ENCODE measurements at regions not wholly inside any gene's neighbourhood (a gene's known extent, or its start where the extent isn't known, plus 50 kb on each side); places are given as distances from the start of the nearest gene placed in this dataset.
A peak's percentile ranks its signal among the peaks of the same experiment; 100 is the strongest.

DNA sequence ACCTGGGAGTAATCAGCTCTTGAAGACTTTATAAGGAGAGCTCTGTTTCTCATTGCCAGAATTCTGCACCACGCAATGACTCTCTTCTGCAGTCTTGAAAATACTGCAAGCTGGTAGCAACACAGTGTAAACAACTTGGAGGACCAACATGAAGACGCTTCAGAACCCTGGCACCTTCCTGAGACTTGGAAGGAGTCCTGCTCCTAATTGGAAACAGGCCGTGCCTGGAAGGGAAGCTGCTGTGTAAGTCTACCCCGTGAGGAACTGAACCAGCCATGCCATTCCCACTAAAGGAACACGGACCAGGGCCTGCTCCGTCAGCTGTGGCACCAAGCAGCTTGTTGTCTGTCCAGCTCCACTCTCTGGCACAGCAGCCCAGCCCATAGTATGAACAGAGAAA is 171.1 kb downstream of the PAX3 start:
- Histone ChIP-seq H3K27me3 (replicated peaks; ENCODE audit: insufficient read depth, low read depth, low read length, poor library complexity) (no peaks in the 10 kb centered on the region), H3K27ac (ENCODE audit: low read depth, low read length, poor library complexity, severe bottlenecking) (no peak overlapping the region), H3K9me3 (ENCODE audit: low read depth, low read length, poor library complexity, severe bottlenecking) (no peaks in the 10 kb centered on the region), H3K4me3 (ENCODE audit: low read depth, low read length, poor library complexity, severe bottlenecking) (no peak overlapping the region), H3K36me3 (ENCODE audit: insufficient read depth, low read length, poor library complexity, severe bottlenecking) (no peaks in the 10 kb centered on the region), H3K4me1 (ENCODE audit: insufficient read depth, low read length, poor library complexity, severe bottlenecking) (peaks cover 18% of the 10 kb centered on the region)
- CTCF ChIA-PET, result no interaction called here
- DNase-seq (ENCODE audit: low spot score), result no peak
- POLR2A ChIA-PET (ENCODE audit: low non-redundant PET), result interaction anchor here (0.5 kb wide), 1 partner anchor 417 kb away, joined by 8 read pairs; no protein-coding TSS in a partner anchor
- TF ChIP-seq EZH2 (IDR thresholded peaks at IDR 0.05; ENCODE audit: borderline replicate concordance, low read depth, low read length, poor library complexity, severe bottlenecking), result no peak
- TF ChIP-seq, protein P1, sequence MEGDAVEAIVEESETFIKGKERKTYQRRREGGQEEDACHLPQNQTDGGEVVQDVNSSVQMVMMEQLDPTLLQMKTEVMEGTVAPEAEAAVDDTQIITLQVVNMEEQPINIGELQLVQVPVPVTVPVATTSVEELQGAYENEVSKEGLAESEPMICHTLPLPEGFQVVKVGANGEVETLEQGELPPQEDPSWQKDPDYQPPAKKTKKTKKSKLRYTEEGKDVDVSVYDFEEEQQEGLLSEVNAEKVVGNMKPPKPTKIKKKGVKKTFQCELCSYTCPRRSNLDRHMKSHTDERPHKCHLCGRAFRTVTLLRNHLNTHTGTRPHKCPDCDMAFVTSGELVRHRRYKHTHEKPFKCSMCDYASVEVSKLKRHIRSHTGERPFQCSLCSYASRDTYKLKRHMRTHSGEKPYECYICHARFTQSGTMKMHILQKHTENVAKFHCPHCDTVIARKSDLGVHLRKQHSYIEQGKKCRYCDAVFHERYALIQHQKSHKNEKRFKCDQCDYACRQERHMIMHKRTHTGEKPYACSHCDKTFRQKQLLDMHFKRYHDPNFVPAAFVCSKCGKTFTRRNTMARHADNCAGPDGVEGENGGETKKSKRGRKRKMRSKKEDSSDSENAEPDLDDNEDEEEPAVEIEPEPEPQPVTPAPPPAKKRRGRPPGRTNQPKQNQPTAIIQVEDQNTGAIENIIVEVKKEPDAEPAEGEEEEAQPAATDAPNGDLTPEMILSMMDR (conservative IDR thresholded peaks at IDR 0.05; ENCODE audit: low read depth, low read length), result no peak
- BruUV-seq (replicated peaks), result no TSS peak
- intact Hi-C loops (cut with micrococcal nuclease; ENCODE audit: unreplicated experiment), result loop anchor here (10.0 kb wide), 1 partner anchor 77 kb away; no protein-coding TSS in a partner anchor

DNA sequence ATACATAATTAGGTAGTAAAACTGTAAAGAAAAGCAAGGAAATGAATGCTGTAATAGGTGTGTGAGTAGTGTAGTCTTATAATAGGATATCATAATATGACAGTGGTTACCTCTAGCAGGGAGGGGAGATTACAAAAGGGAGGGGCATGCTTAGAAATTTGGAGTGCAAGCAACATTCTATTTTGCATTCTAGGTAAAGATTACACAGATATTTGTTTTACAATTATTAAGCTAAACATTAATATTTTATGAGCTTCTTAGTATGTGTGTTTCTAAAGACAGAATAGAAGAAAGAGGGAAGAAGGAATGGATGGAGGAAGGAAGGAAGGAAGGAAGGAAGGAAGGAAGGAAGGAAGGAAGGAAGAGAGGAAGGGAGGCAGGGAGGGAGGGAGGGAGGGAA is 177.9 kb downstream of the PAX3 start:
- H3K27me3 ChIP-seq (replicated peaks; ENCODE audit: insufficient read depth, low read depth, low read length, poor library complexity), result no peaks in the 10 kb centered on the region
- H3K4me1 ChIP-seq (ENCODE audit: insufficient read depth, low read length, poor library complexity, severe bottlenecking), result peaks cover 46% of the 10 kb centered on the region
- peak; percentile 82 for DNase-seq (ENCODE audit: low spot score)
- BruUV-seq (replicated peaks), result no TSS peak
- POLR2A ChIA-PET (ENCODE audit: low non-redundant PET), result no interaction called here
- CTCF ChIA-PET, result interaction anchor here (0.7 kb wide), 1 partner anchor 65 kb away, joined by 3 read pairs; no protein-coding TSS in a partner anchor
- no peak overlapping the region for H3K27ac ChIP-seq (ENCODE audit: low read depth, low read length, poor library complexity, severe bottlenecking)
- TF ChIP-seq, protein P1 (conservative IDR thresholded peaks at IDR 0.05; ENCODE audit: low read depth, low read length), result no peak
- no peak for TF ChIP-seq EZH2 (IDR thresholded peaks at IDR 0.05; ENCODE audit: borderline replicate concordance, low read depth, low read length, poor library complexity, severe bottlenecking)
- no peak overlapping the region for H3K4me3 ChIP-seq (ENCODE audit: low read depth, low read length, poor library complexity, severe bottlenecking)
- no peaks in the 10 kb centered on the region for H3K36me3 ChIP-seq (ENCODE audit: insufficient read depth, low read length, poor library complexity, severe bottlenecking)
- no peaks in the 10 kb centered on the region for H3K9me3 ChIP-seq (ENCODE audit: low read depth, low read length, poor library complexity, severe bottlenecking)
- intact Hi-C loops (cut with micrococcal nuclease; ENCODE audit: unreplicated experiment), result loop anchor here (2.0 to 10.0 kb wide), 3 partner anchors 64 to 186 kb away; no protein-coding TSS in a partner anchor

DNA sequence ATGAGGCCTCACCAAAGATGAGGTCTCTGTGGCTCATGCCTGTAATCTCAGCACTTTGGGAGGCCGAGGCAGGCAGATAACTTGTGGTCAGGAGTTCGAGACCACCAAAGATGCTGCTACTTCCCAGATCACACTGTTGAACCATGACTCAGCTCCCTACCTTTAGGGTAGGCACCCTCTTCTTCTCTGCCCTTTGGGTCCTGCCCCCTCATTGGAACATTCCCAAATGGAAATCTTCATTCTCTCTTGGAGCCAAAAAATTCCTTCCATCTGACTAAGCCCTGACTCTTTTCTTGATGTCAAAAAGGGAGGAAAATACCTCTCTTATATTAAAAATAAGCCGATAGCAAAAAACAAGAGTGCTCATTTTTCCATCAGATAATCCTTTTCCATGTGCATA is 183.5 kb downstream of the PAX3 start:
- POLR2A ChIA-PET (ENCODE audit: low non-redundant PET), result no interaction called here
- Histone ChIP-seq H3K27me3 (replicated peaks; ENCODE audit: insufficient read depth, low read depth, low read length, poor library complexity) (no peaks in the 10 kb centered on the region), H3K4me3 (ENCODE audit: low read depth, low read length, poor library complexity, severe bottlenecking) (no peak overlapping the region), H3K9me3 (ENCODE audit: low read depth, low read length, poor library complexity, severe bottlenecking) (no peaks in the 10 kb centered on the region), H3K27ac (ENCODE audit: low read depth, low read length, poor library complexity, severe bottlenecking) (no peak overlapping the region), H3K4me1 (ENCODE audit: insufficient read depth, low read length, poor library complexity, severe bottlenecking) (peaks cover 21% of the 10 kb centered on the region), H3K36me3 (ENCODE audit: insufficient read depth, low read length, poor library complexity, severe bottlenecking) (no peaks in the 10 kb centered on the region)
- DNase-seq (ENCODE audit: low spot score), result no peak
- no peak for TF ChIP-seq EZH2 (IDR thresholded peaks at IDR 0.05; ENCODE audit: borderline replicate concordance, low read depth, low read length, poor library complexity, severe bottlenecking)
- TF ChIP-seq, protein P1 (conservative IDR thresholded peaks at IDR 0.05; ENCODE audit: low read depth, low read length), result no peak
- CTCF ChIA-PET, result interaction anchor here (0.6 kb wide), 1 partner anchor 158 kb away, joined by 3 read pairs; no protein-coding TSS in a partner anchor
- intact Hi-C loops (cut with micrococcal nuclease; ENCODE audit: unreplicated experiment), result no loop called here
- BruUV-seq (replicated peaks), result no TSS peak
